ENCODE measurements at regions not wholly inside any gene's neighbourhood (a gene's known extent, or its start where the extent isn't known, plus 50 kb on each side); places are given as distances from the start of the nearest gene placed in this dataset.
"Not testable (repeated sequence)": the region's sequence is repeated elsewhere in the genome, so short reads cannot be mapped to it uniquely, and the experiment has no call there.

DNA sequence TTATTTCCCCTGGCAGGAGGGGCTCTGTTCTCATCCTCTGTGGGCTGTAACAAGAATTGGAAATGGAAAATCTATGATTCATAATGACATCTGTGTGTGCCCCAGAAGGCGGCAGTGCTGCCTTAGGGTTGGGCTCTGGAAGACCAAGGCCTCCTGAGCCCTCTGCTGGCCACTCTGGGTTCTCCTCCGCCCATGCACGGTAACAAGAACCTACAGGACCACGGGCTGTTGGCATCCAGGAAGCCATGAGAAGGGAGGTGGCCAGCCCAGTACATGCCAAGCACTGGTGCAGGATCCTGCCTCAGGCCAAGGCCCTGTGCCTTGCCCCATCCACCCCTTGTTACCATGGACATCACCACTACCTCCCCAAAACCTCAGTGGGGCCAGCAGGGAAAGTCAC, 454.2 kb downstream of the TP53TG3F start:
- H3K36me3 Mint-ChIP-seq; ATAC-seq; H3K4me1 Mint-ChIP-seq; DNase-seq (ENCODE audit: low spot score in 2 of 2); H3K27ac Mint-ChIP-seq; H3K4me3 Mint-ChIP-seq; H3K9me3 Mint-ChIP-seq: not testable (repeated sequence)

- DNase-seq (ENCODE audit: low spot score in 2 of 2); H3K4me3 Mint-ChIP-seq; H3K36me3 Mint-ChIP-seq; H3K9me3 Mint-ChIP-seq; H3K27ac Mint-ChIP-seq; H3K4me1 Mint-ChIP-seq: not testable (repeated sequence)
- ATAC-seq: peak; percentile 61
Measured at GRCh38 chr16:33920761-33921545, 461.5 kb downstream of the TP53TG3F start.

GRCh38 chr16:33922914-33923313, 463.5 kb downstream of the TP53TG3F start:
- DNase-seq (ENCODE audit: low spot score in 2 of 2); H3K4me1 Mint-ChIP-seq; H3K4me3 Mint-ChIP-seq; H3K9me3 Mint-ChIP-seq; ATAC-seq; H3K27ac Mint-ChIP-seq; H3K36me3 Mint-ChIP-seq: not testable (repeated sequence)

DNA sequence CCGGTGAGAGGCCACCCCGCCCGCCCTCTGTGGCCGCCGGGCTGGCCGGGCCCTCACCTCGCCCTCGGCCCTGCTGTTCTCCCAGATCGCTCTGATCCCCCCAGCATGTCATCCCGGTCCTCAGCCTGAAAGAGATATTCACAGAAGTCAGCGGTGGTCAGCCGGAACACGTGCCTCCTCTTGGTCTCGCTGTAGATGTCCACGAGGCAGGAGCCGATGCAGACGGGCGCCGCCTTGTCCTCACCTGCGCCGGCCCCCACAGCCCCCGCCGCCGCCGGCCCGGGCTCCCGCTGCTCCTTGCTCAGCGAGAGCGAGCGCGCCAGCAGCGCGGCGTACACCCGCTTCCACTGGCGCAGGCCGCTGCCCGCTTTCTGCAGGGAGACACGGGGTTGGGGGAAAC, 468.6 kb downstream of the TP53TG3F start:
- not testable (repeated sequence) for DNase-seq (ENCODE audit: low spot score in 2 of 2); H3K4me3 Mint-ChIP-seq; H3K36me3 Mint-ChIP-seq; ATAC-seq; H3K27ac Mint-ChIP-seq; H3K4me1 Mint-ChIP-seq; H3K9me3 Mint-ChIP-seq

DNA sequence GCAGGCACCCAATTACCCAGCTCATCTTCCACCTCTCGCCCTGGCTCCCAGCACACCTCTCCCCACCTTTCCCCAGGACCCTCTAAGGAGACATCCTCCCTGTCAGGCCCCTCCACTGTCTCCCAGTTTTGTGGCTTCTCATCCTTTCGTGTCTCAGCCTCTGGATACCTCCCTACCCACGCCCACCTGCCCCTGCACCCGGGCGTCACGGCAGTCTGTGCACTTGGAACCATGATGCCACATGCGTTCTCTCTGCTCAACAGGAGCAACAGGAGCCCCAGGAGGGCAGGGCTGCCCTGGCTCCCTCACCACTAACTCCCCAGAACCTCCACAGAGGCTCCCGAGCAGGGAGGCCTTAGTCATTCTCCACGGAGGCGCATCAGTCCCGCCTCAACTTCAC, 472.8 kb downstream of the TP53TG3F start:
- H3K4me1 Mint-ChIP-seq; H3K9me3 Mint-ChIP-seq; DNase-seq (ENCODE audit: low spot score in 2 of 2); H3K36me3 Mint-ChIP-seq; H3K27ac Mint-ChIP-seq; H3K4me3 Mint-ChIP-seq; ATAC-seq: not testable (repeated sequence)

GRCh38 chr16:33933039-33933438, 473.6 kb downstream of the TP53TG3F start:
- not testable (repeated sequence) for H3K4me1 Mint-ChIP-seq; H3K4me3 Mint-ChIP-seq; H3K36me3 Mint-ChIP-seq; H3K9me3 Mint-ChIP-seq; ATAC-seq; H3K27ac Mint-ChIP-seq; DNase-seq (ENCODE audit: low spot score in 2 of 2)

DNA sequence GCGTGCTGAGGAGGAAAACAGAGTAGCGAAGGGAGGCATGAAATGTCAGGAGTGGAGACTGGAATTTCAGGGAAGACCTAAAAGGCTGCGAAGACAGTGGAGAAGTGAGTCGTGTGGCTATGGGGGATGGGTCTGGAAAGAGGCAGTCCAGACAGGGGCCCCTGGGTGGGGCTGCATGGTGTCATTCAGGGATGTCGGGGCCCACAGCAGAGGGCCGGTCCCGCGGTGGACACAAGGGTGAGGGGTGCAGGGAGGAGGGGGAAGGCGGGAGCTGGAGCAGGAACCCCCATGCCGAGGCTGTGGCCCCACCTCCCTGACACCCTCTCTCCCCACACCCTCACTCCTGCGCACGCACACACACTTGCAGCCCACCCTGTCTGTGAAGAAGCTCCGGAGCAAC, 476.4 kb downstream of the TP53TG3F start:
- H3K27ac Mint-ChIP-seq; H3K4me3 Mint-ChIP-seq; ATAC-seq; H3K9me3 Mint-ChIP-seq; H3K4me1 Mint-ChIP-seq; DNase-seq (ENCODE audit: low spot score in 2 of 2); H3K36me3 Mint-ChIP-seq: not testable (repeated sequence)

GRCh38 chr16:33938097-33938496, 478.7 kb downstream of the TP53TG3F start:
- not testable (repeated sequence) for H3K9me3 Mint-ChIP-seq; H3K36me3 Mint-ChIP-seq; ATAC-seq; H3K4me3 Mint-ChIP-seq; H3K4me1 Mint-ChIP-seq; DNase-seq (ENCODE audit: low spot score in 2 of 2); H3K27ac Mint-ChIP-seq

DNA sequence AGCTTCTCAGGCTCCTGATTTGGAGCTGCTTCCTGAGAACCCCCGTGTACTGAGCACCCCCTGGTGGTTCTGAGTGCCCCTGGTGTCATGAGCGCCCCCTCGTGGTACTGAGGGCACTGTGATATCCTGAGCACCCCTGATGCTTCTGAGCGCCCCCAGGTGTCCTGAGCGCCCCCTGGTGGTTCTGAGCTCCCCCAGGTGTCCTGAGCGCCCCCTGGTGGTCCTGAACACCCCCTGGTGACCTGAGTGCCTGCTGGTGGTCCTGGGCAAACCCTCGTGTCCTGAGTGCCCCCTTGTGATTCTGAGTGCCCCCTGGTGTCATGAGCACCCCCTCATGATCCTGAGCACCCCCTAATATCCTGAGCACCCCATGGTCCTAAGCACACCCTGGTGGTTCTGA, 502.1 kb downstream of the TP53TG3F start:
- not testable (repeated sequence) for H3K36me3 Mint-ChIP-seq, H3K9me3 Mint-ChIP-seq, ATAC-seq, H3K27ac Mint-ChIP-seq, H3K4me1 Mint-ChIP-seq, H3K4me3 Mint-ChIP-seq
- DNase-seq (ENCODE audit: low spot score in 2 of 2): peak in 1 of 2 donors; percentile 50

- peak; percentile 71 for ATAC-seq
- H3K27ac Mint-ChIP-seq; H3K9me3 Mint-ChIP-seq; H3K4me3 Mint-ChIP-seq; H3K4me1 Mint-ChIP-seq; H3K36me3 Mint-ChIP-seq; DNase-seq (ENCODE audit: low spot score in 2 of 2): not testable (repeated sequence)
Measured at GRCh38 chr16:33965534-33965933, 506.1 kb downstream of the TP53TG3F start.

GRCh38 chr16:33966855-33967254, 507.4 kb downstream of the TP53TG3F start:
- not testable (repeated sequence) for H3K4me1 Mint-ChIP-seq; ATAC-seq; H3K4me3 Mint-ChIP-seq; H3K36me3 Mint-ChIP-seq; H3K27ac Mint-ChIP-seq; DNase-seq (ENCODE audit: low spot score in 2 of 2); H3K9me3 Mint-ChIP-seq

GRCh38 chr16:33974557-33974956, 515.1 kb downstream of the TP53TG3F start:
- not testable (repeated sequence) for H3K9me3 Mint-ChIP-seq; H3K27ac Mint-ChIP-seq; H3K36me3 Mint-ChIP-seq; ATAC-seq; H3K4me1 Mint-ChIP-seq; DNase-seq (ENCODE audit: low spot score in 2 of 2); H3K4me3 Mint-ChIP-seq

DNA sequence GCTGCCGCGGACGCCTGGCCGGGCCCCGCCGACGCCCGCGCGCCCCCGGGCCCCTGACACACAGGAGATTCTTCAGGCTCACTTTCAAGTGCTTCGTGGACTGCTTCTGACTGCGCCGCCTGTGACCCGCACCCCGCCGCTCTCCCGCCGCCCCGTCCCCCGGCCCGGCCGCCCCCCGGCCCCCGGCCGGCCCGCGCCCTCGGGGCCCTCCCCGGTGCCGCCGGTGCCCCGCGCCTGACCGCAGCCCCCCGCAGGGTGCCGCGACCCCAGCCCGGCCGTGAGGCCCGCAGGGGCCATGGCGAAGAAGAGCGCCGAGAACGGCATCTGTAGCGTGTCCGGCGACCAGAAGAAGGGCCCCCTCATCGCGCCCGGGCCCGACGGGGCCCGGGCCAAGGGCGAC, 516.3 kb downstream of the TP53TG3F start:
- ATAC-seq; H3K36me3 Mint-ChIP-seq; H3K4me3 Mint-ChIP-seq; H3K27ac Mint-ChIP-seq; H3K4me1 Mint-ChIP-seq; DNase-seq (ENCODE audit: low spot score in 2 of 2); H3K9me3 Mint-ChIP-seq: not testable (repeated sequence)

- ATAC-seq; H3K27ac Mint-ChIP-seq; H3K4me1 Mint-ChIP-seq; H3K9me3 Mint-ChIP-seq; H3K36me3 Mint-ChIP-seq; H3K4me3 Mint-ChIP-seq; DNase-seq (ENCODE audit: low spot score in 2 of 2): not testable (repeated sequence)
Measured at GRCh38 chr16:33976521-33976920, 517.1 kb downstream of the TP53TG3F start.

GRCh38 chr16:33978784-33979183, 519.4 kb downstream of the TP53TG3F start:
- ATAC-seq; H3K36me3 Mint-ChIP-seq; DNase-seq (ENCODE audit: low spot score in 2 of 2); H3K9me3 Mint-ChIP-seq; H3K27ac Mint-ChIP-seq; H3K4me1 Mint-ChIP-seq; H3K4me3 Mint-ChIP-seq: not testable (repeated sequence)

DNA sequence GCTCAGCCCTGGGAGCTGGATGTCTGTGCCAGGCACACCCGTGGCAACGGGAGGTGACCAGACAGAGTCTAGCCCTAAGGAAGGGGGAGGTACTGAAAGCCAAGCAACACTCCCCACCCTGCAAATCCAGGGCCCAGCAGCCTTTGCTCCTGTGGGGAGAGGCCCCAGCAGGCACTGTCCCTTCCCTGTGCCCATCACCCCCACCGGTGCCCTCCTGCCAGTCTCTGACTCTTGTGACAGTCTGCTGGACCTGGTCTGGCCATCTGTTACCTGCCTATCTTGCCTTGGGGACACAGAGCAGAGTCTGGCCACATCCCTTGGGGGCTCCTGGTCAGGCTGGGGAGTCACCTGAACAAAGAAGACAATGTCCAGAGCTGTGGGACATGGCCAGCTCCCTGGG, 520.2 kb downstream of the TP53TG3F start:
- not testable (repeated sequence) for H3K9me3 Mint-ChIP-seq, H3K27ac Mint-ChIP-seq

More for the DNA sequence above, 520.2 kb downstream of the TP53TG3F start:
- not testable (repeated sequence) for H3K36me3 Mint-ChIP-seq; ATAC-seq; DNase-seq (ENCODE audit: low spot score in 2 of 2); H3K4me1 Mint-ChIP-seq; H3K4me3 Mint-ChIP-seq

Data from stimulated activated effector memory CD8-positive, alpha-beta T cell treated with anti-CD3 and anti-CD28 coated beads, Interleukin-12 subunit alpha, Interleukin-12 subunit beta, amount 100 ng/mL, for 72 hours (primary cell).